Thoracic aorta (tissue), 2 donors: ENCODE measurements at regions not wholly inside any gene's neighbourhood (a gene's known extent, or its start where the extent isn't known, plus 50 kb on each side); places are given as distances from the start of the nearest gene placed in this dataset.

ENCODE experiments used
- ATAC-seq: fragments of 150-250 bp; one replicate; pipeline ENCODE4 v1.8.0; 2017; ENCODE audit warnings: low read depth; ENCODE audit not compliant: insufficient number of reproducible peaks, low FRiP score
- DNase-seq: peaks from one replicate; pipeline ENCODE4 v3.0.0-alpha.2; 2020; ENCODE audit warnings: low spot score
- H3K27ac ChIP-seq, 2 donors: fragments of 200-600 bp; sonication (generic); 1 replicate in 1 of 2; 2 replicates in 1 of 2; pipeline ENCODE4 v1.5.1; 2016; ENCODE audit warnings: mild to moderate bottlenecking in 2 of 2, moderate library complexity in 2 of 2
- H3K27me3 ChIP-seq: fragments of 200-600 bp; sonication (generic); replicated peaks from 2 replicates; pipeline ENCODE4 v1.6.0; 2016; ENCODE audit warnings: mild to moderate bottlenecking; ENCODE audit not compliant: insufficient read depth
- H3K36me3 ChIP-seq: fragments of 200-600 bp; sonication (generic); one replicate; pipeline ENCODE4 v1.5.1; 2016
- H3K4me1 ChIP-seq, 2 donors: fragments of 200-600 bp; sonication (generic); 1 replicate in 1 of 2; 2 replicates in 1 of 2; pipeline versions ENCODE4 v1.5.1 to v1.6.0; 2016; ENCODE audit warnings: low read depth in 2 of 2, mild to moderate bottlenecking in 1 of 2; ENCODE audit not compliant: control insufficient read depth in 1 of 2
- H3K4me3 ChIP-seq: fragments of 200-600 bp; sonication (generic); 2 replicates; pipeline ENCODE4 v1.5.1; 2016; ENCODE audit warnings: mild to moderate bottlenecking
- H3K9me3 ChIP-seq: fragments of 200-600 bp; sonication (generic); 2 replicates; pipeline ENCODE4 v1.5.1; 2016
- TF ChIP-seq, protein P1 (sequence below): fragments of 200-600 bp; sonication (generic); IDR thresholded peaks from one replicate; pipeline ENCODE4 v1.5.1; 2019; ENCODE audit warnings: antibody characterized with exemption

DNA sequence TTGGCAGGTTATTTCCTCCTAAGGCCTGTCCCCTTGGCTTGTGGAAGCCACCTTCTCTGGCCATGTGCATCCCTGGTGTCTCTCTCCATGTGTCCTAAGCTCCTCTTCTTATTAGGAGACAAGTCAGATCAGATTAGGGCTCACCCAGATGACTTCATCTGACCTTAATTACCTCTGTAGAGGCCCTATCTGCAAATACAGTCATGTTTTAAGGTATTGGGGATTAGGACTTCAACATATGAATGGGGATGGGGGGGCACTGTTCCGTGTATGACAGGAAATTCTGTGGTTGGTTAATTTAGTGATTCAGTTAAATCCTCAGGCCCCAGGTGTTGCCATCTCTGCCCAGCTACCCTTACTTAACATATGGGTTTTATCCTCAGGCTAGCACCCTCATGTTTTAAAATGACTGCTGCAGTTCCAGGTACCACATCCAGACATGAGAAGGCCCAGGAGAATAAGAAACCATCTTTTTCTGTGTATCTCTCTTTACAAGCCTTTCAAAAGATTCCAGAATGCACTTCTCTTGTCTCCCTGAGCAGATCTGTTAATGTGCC, 51.9 kb upstream of the RAI14 start:
- Histone ChIP-seq H3K4me3 (no peak overlapping the region), H3K27ac (no peak overlapping the region), H3K36me3 (no peaks in the 10 kb centered on the region), H3K27me3 (no peaks in the 10 kb centered on the region), H3K4me1 (peaks cover 4 to 16% of the 10 kb centered on the region in 2 donors), H3K9me3 (no peaks in the 10 kb centered on the region)
- ATAC-seq (no peak), DNase-seq (no peak)
- TF ChIP-seq, protein P1, sequence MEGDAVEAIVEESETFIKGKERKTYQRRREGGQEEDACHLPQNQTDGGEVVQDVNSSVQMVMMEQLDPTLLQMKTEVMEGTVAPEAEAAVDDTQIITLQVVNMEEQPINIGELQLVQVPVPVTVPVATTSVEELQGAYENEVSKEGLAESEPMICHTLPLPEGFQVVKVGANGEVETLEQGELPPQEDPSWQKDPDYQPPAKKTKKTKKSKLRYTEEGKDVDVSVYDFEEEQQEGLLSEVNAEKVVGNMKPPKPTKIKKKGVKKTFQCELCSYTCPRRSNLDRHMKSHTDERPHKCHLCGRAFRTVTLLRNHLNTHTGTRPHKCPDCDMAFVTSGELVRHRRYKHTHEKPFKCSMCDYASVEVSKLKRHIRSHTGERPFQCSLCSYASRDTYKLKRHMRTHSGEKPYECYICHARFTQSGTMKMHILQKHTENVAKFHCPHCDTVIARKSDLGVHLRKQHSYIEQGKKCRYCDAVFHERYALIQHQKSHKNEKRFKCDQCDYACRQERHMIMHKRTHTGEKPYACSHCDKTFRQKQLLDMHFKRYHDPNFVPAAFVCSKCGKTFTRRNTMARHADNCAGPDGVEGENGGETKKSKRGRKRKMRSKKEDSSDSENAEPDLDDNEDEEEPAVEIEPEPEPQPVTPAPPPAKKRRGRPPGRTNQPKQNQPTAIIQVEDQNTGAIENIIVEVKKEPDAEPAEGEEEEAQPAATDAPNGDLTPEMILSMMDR, result no peak

DNA sequence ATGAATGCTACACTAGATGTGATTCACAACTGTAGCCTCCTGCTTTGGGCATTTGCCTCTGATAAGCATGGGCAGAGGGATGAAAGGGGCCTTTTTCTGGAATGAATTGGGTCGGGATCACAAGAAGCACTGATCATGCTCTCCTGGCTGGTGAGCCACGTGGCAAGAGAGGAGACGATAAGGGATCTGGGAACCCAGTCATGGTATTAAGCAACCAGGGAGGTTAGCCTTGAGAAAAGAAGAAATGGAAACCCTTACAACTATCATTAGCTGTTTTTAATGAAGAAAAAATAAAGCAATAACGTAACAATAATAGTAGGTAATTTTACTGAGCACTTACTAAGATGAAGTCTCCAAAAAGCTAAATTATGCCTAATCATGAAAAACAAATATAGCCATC, 50.0 kb upstream of the RAI14 start:
- DNase-seq (no peak), ATAC-seq (no peak)
- H3K36me3 ChIP-seq, result no peaks in the 10 kb centered on the region
- no peaks in the 10 kb centered on the region for H3K9me3 ChIP-seq
- TF ChIP-seq, protein P1, result no peak
- H3K27me3 ChIP-seq, result no peaks in the 10 kb centered on the region
- no peak overlapping the region for H3K4me3 ChIP-seq
- H3K27ac ChIP-seq, result no peak overlapping the region
- peaks cover 15 to 33% of the 10 kb centered on the region in 2 donors for H3K4me1 ChIP-seq
